H9 (cell line): ENCODE measurements at regions not wholly inside any gene's neighbourhood (a gene's known extent, or its start where the extent isn't known, plus 50 kb on each side); places are given as distances from the start of the nearest gene placed in this dataset.

Source experiments
- DNase-seq: peaks from one replicate; pipeline ENCODE4 v3.0.0-alpha.2; 2017
- H2AFZ ChIP-seq: one replicate; pipeline ENCODE4 v1.6.1; 2013; ENCODE audit warnings: mild to moderate bottlenecking, low read length, control low read depth, moderate library complexity
- H2AK5ac ChIP-seq: 2 replicates; pipeline ENCODE4 v1.6.1; 2013; ENCODE audit warnings: low read length, control low read depth, mixed read lengths; ENCODE audit not compliant: insufficient read length
- H2BK120ac ChIP-seq: one replicate; pipeline ENCODE4 v1.6.1; 2013; ENCODE audit warnings: low read depth, mild to moderate bottlenecking, low read length, control low read depth, inconsistent platforms; ENCODE audit not compliant: poor library complexity, severe bottlenecking
- H2BK12ac ChIP-seq: 2 replicates; pipeline ENCODE4 v1.6.1; 2013; ENCODE audit warnings: low read length, control low read depth, mixed read lengths, low read depth; ENCODE audit not compliant: insufficient read length
- H2BK15ac ChIP-seq: 2 replicates; pipeline ENCODE4 v1.6.1; 2013; ENCODE audit warnings: low read depth, low read length, control low read depth
- H2BK20ac ChIP-seq: one replicate; pipeline ENCODE4 v1.6.1; 2013; ENCODE audit warnings: low read depth, mild to moderate bottlenecking, low read length, control low read depth, inconsistent platforms; ENCODE audit not compliant: poor library complexity, severe bottlenecking
- H2BK5ac ChIP-seq: 2 replicates; pipeline ENCODE4 v1.6.1; 2013; ENCODE audit warnings: low read length, control low read depth, mixed read lengths; ENCODE audit not compliant: insufficient read length
- H3K14ac ChIP-seq: 2 replicates; pipeline ENCODE4 v1.6.1; 2013; ENCODE audit warnings: low read length, control low read depth; ENCODE audit not compliant: insufficient read depth
- H3K18ac ChIP-seq: 2 replicates; pipeline ENCODE4 v1.6.1; 2013; ENCODE audit warnings: low read depth, mild to moderate bottlenecking, mixed read lengths, low read length, control low read depth; ENCODE audit not compliant: insufficient read length
- H3K23ac ChIP-seq: 2 replicates; pipeline ENCODE4 v1.6.1; 2013; ENCODE audit warnings: low read length, control low read depth, mixed read lengths, low read depth; ENCODE audit not compliant: insufficient read length
- H3K23me2 ChIP-seq: 2 replicates; pipeline ENCODE4 v1.6.1; 2013; ENCODE audit warnings: low read depth, mild to moderate bottlenecking, mixed read lengths, low read length, control low read depth; ENCODE audit not compliant: insufficient read length, poor library complexity, severe bottlenecking
- H3K27ac ChIP-seq: 2 replicates; pipeline ENCODE4 v1.5.1; 2013; ENCODE audit warnings: low read length, control low read depth, mixed read lengths, low read depth; ENCODE audit not compliant: insufficient read length
- H3K27me3 ChIP-seq: 2 replicates; pipeline ENCODE4 v1.6.1; 2013; ENCODE audit warnings: low read length, control low read depth, inconsistent platforms; ENCODE audit not compliant: insufficient read depth
- H3K4ac ChIP-seq: 2 replicates; pipeline ENCODE4 v1.6.1; 2013; ENCODE audit warnings: low read depth, mild to moderate bottlenecking, control low read depth, inconsistent platforms, low read length, moderate library complexity
- H3K4me1 ChIP-seq: 2 replicates; pipeline ENCODE4 v1.6.1; 2013; ENCODE audit warnings: low read length, control low read depth, inconsistent platforms; ENCODE audit not compliant: insufficient read depth
- H3K4me2 ChIP-seq: 2 replicates; pipeline ENCODE4 v1.6.1; 2013; ENCODE audit warnings: low read length, control low read depth, mixed read lengths; ENCODE audit not compliant: insufficient read length, insufficient read depth
- H3K56ac ChIP-seq: 2 replicates; pipeline ENCODE4 v1.6.1; 2013; ENCODE audit warnings: low read depth, mild to moderate bottlenecking, mixed read lengths, low read length, control low read depth; ENCODE audit not compliant: insufficient read length
- H3K79me1 ChIP-seq: 2 replicates; pipeline ENCODE4 v1.6.1; 2013; ENCODE audit warnings: low read depth, mild to moderate bottlenecking, moderate library complexity, low read length, control low read depth, inconsistent platforms; ENCODE audit not compliant: insufficient read depth, poor library complexity, severe bottlenecking
- H3K79me2 ChIP-seq: 2 replicates; pipeline ENCODE4 v1.6.1; 2013; ENCODE audit warnings: low read length, control low read depth, inconsistent platforms; ENCODE audit not compliant: insufficient read depth
- H3K9ac ChIP-seq: 2 replicates; pipeline ENCODE4 v1.6.1; 2013; ENCODE audit warnings: low read length, control low read depth, mixed read lengths; ENCODE audit not compliant: insufficient read length; ENCODE audit errors: extremely low read depth
- H3K9me3 ChIP-seq: one replicate; pipeline ENCODE4 v1.6.1; 2013; ENCODE audit warnings: low read depth, low read length, inconsistent platforms; ENCODE audit not compliant: control insufficient read depth
- H3T11ph ChIP-seq: one replicate; pipeline ENCODE4 v1.6.1; 2013; ENCODE audit warnings: mild to moderate bottlenecking, low read length, control low read depth, inconsistent platforms
- H4K20me1 ChIP-seq: one replicate; pipeline ENCODE4 v1.6.1; 2013; ENCODE audit not compliant: control insufficient read depth, insufficient read length, insufficient read depth
- H4K5ac ChIP-seq: 2 replicates; pipeline ENCODE4 v1.6.1; 2013; ENCODE audit warnings: low read depth, mild to moderate bottlenecking, mixed read lengths, low read length, control low read depth; ENCODE audit not compliant: insufficient read length
- H4K8ac ChIP-seq: replicated peaks from 2 replicates; pipeline ENCODE4 v1.6.1; 2013; ENCODE audit warnings: low read length, control low read depth, mixed read lengths, low read depth; ENCODE audit not compliant: insufficient read length
- H4K91ac ChIP-seq: 2 replicates; pipeline ENCODE4 v1.6.1; 2013; ENCODE audit warnings: low read depth, mild to moderate bottlenecking, moderate library complexity, mixed read lengths, low read length, control low read depth; ENCODE audit not compliant: insufficient read length
- H3K27ac Mint-ChIP-seq, 3 experiments: 2 replicates in 2 of 3; 3 replicates in 1 of 3; pipeline ENCODE4 v1.8.0; 2020 to 2021; ENCODE audit warnings: mixed read lengths in 3 of 3, mild to moderate bottlenecking in 1 of 3, moderate library complexity in 1 of 3
- H3K27me3 Mint-ChIP-seq: 2 replicates; pipeline ENCODE4 v1.8.0; 2021; ENCODE audit warnings: low read depth, mild to moderate bottlenecking, moderate library complexity, mixed read lengths
- H3K36me3 Mint-ChIP-seq, 3 experiments: 2 replicates in 2 of 3; 3 replicates in 1 of 3; pipeline ENCODE4 v1.8.0; 2020 to 2021; ENCODE audit warnings: low read depth in 3 of 3, mixed read lengths in 3 of 3; ENCODE audit not compliant: insufficient read depth in 1 of 3
- H3K4me1 Mint-ChIP-seq, 2 experiments: 2 replicates each; pipeline ENCODE4 v1.8.0; 2020; ENCODE audit warnings: mixed read lengths in 2 of 2
- H3K4me3 Mint-ChIP-seq, 2 experiments: 2 replicates in 1 of 2; 3 replicates in 1 of 2; pipeline ENCODE4 v1.8.0; 2020 to 2021; ENCODE audit warnings: mild to moderate bottlenecking in 2 of 2, mixed read lengths in 2 of 2, moderate library complexity in 1 of 2
- H3K9me3 Mint-ChIP-seq, 2 experiments: 2 replicates in 1 of 2; 3 replicates in 1 of 2; pipeline ENCODE4 v1.8.0; 2020; ENCODE audit warnings: mild to moderate bottlenecking in 2 of 2, mixed read lengths in 2 of 2, moderate library complexity in 1 of 2
- WGBS: extraction: QIAGEN DNeasy Blood & Tissue Kit; methylation state at CpG from one replicate; pipeline ENCODE4 v1.1.7; 2013; ENCODE audit warnings: missing lambda C conversion rate, low lambda C conversion rate, mixed read lengths; ENCODE audit not compliant: insufficient read length; ENCODE audit errors: extremely low coverage; 5-methylcytosine and 5-hydroxymethylcytosine counted together
- TF ChIP-seq, protein P1 (sequence below): fragments of 200-600 bp; sonication (generic); conservative IDR thresholded peaks from 3 replicates; pipeline ENCODE4 v1.8.0; 2021; ENCODE audit warnings: antibody characterized with exemption, mild to moderate bottlenecking

DNA sequence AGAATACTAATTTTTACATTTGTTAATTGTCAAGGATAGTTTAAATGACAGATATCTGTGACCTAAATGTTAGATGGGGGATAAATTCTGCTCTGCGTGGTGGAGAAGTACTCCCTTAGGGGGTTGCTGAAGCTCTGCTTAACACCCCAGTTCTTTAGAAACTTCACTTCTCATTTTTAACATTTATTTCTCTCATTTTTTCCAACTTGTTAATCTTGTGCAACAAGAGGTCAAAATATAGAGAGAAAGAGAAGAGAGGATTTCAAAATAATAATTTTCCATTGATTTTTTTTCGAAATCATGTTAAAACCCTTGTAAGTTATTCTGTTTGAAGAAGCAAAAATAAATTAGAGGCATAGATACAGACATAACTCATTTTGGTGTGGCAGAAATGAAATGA lies 61.3 kb upstream of the SLC8A1 start:
- Histone ChIP-seq H3K27ac (no peak overlapping the region), H3K4me2 (no peak overlapping the region), H3K4ac (no peak overlapping the region), H2BK12ac (no peak overlapping the region), H4K5ac (no peak overlapping the region), H3K79me1 (no peaks in the 10 kb centered on the region), H2AK5ac (no peak overlapping the region), H3K9ac (no peak overlapping the region), H2BK20ac (no peak overlapping the region), H3K23ac (no peak overlapping the region), H3K79me2 (no peaks in the 10 kb centered on the region), H4K91ac (no peak overlapping the region), H2BK120ac (no peak overlapping the region), H3K23me2 (no peaks in the 10 kb centered on the region), H2AFZ (no peak overlapping the region), H2BK5ac (no peak overlapping the region), H3K27me3 (no peaks in the 10 kb centered on the region), H3K4me1 (no peaks in the 10 kb centered on the region), H3K9me3 (no peaks in the 10 kb centered on the region), H3K14ac (no peak overlapping the region), H3T11ph (no peak overlapping the region), H4K20me1 (no peaks in the 10 kb centered on the region), H3K56ac (no peak overlapping the region), H2BK15ac (no peak overlapping the region), H3K18ac (no peak overlapping the region), H4K8ac (no peak overlapping the region)
- no peak overlapping the region for H3K4me3 Mint-ChIP-seq
- TF ChIP-seq, protein P1, sequence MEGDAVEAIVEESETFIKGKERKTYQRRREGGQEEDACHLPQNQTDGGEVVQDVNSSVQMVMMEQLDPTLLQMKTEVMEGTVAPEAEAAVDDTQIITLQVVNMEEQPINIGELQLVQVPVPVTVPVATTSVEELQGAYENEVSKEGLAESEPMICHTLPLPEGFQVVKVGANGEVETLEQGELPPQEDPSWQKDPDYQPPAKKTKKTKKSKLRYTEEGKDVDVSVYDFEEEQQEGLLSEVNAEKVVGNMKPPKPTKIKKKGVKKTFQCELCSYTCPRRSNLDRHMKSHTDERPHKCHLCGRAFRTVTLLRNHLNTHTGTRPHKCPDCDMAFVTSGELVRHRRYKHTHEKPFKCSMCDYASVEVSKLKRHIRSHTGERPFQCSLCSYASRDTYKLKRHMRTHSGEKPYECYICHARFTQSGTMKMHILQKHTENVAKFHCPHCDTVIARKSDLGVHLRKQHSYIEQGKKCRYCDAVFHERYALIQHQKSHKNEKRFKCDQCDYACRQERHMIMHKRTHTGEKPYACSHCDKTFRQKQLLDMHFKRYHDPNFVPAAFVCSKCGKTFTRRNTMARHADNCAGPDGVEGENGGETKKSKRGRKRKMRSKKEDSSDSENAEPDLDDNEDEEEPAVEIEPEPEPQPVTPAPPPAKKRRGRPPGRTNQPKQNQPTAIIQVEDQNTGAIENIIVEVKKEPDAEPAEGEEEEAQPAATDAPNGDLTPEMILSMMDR = no peak
- no peaks in the 10 kb centered on the region for H3K27me3 Mint-ChIP-seq
- peaks cover 9 to 13% of the 10 kb centered on the region in 2 experiments for H3K4me1 Mint-ChIP-seq
- no peak for DNase-seq
- H3K36me3 Mint-ChIP-seq = no peaks in the 10 kb centered on the region
- no CpG with 5 or more reads among the region's 2 CpGs for WGBS
- H3K9me3 Mint-ChIP-seq = no peaks in the 10 kb centered on the region
- no peak overlapping the region for H3K27ac Mint-ChIP-seq
